Uterus (tissue), 3 donors: ENCODE measurements at regions not wholly inside any gene's neighbourhood (a gene's known extent, or its start where the extent isn't known, plus 50 kb on each side); places are given as distances from the start of the nearest gene placed in this dataset.

ENCODE experiments used
- DNase-seq, 2 donors: peaks; one replicate each; pipeline ENCODE4 v3.0.0-alpha.2; 2019 to 2020
- H3K27ac ChIP-seq, 2 donors: fragments of 200-600 bp; sonication (generic); 1 replicate in 1 of 2; 2 replicates in 1 of 2; pipeline ENCODE4 v1.5.1; 2016 to 2018
- H3K27me3 ChIP-seq, 2 donors: fragments of 200-600 bp; sonication (generic); one replicate each; pipeline ENCODE4 v1.5.1; 2018 to 2019; ENCODE audit warnings: control low read depth in 1 of 2
- H3K36me3 ChIP-seq, 2 donors: fragments of 200-600 bp; sonication (generic); one replicate each; pipeline ENCODE4 v1.5.1; 2019; ENCODE audit warnings: control low read depth in 1 of 2
- H3K4me1 ChIP-seq, 2 donors: fragments of 200-600 bp; sonication (generic); one replicate each; pipeline ENCODE4 v1.5.1; 2018 to 2019; ENCODE audit warnings: control low read depth in 1 of 2
- H3K4me3 ChIP-seq, 2 donors: fragments of 200-600 bp; sonication (generic); 1 replicate in 1 of 2; 2 replicates in 1 of 2; pipeline ENCODE4 v1.5.1; 2018 to 2019; ENCODE audit warnings: mild to moderate bottlenecking in 1 of 2
- H3K9me3 ChIP-seq, 2 donors: fragments of 200-600 bp; sonication (generic); one replicate each; pipeline ENCODE4 v1.5.1; 2019; ENCODE audit warnings: control low read depth in 1 of 2
- POLR2A ChIP-seq, 2 donors: fragments of 450-650 bp; IDR thresholded peaks; one replicate each; pipeline ENCODE4 v1.6.1; 2016; ENCODE audit warnings: antibody characterized with exemption in 2 of 2, mild to moderate bottlenecking in 1 of 2, moderate library complexity in 1 of 2
- intact Hi-C: fragments of 100-400 bp; cut with DNase I; formaldehyde crosslinking; loops from one replicate; pipeline ENCODE4 v1.15.1; 2023; ENCODE audit warnings: low total_unique reads
- TF ChIP-seq, protein P1 (sequence below), 4 experiments: fragments of 200-600 bp in 2 of 4; fragments of 450-650 bp in 2 of 4; sonication (generic) in 2 of 4; IDR thresholded peaks; one replicate each; pipeline ENCODE4 v1.5.1; 2016 to 2019; ENCODE audit warnings: antibody characterized with exemption in 4 of 4, mild to moderate bottlenecking in 2 of 4, moderate library complexity in 1 of 4
- donor health status: DM: yes; HTN: yes; CAD: no.

DNA sequence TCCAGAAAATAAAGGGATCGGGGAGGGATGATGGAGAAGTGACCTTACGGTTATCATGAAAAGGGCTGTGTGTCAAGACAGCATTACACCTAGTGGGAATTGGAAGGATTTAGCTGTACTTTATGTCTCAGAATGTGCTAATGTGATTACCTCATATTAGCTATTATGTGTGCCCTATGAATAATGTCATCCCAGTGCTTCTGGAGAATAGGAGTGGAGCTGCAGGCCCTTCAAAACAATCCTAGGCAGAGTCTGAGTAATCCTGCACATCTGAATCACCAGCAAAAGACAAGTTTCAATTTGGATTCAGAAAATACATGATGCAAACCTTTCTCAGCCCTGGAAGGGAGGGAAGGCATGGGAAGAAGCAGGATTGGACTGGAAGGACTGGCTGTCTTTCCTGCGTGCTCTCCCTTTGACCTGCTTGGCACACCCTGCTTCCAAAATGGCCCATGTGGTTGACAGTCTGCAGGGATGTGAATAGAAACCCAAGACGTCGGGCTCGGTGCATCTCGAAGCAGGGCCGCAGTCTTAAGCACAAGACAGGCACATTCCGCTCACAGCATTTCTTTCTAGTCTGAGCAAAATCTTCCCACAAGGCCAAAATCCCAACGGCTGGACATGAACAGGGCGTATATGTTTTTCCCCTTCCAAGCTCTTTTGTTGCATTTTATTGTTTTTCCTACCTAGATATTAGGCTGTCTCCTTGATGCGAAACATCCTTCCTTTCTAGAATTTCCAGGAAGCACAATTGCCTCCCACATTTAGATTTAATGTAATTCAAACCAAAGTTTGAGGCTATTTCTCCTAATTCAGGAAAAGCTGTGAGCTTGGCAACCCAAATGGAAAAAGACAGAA lies 54.3 kb upstream of the TARBP1 start:
- H3K4me1 ChIP-seq: peaks cover 33 to 42% of the 10 kb centered on the region in 2 donors
- intact Hi-C loops: loop anchor here (10.0 kb wide), 1 partner anchor 72 kb away; no protein-coding TSS in a partner anchor
- H3K4me3 ChIP-seq: no peak overlapping the region
- H3K36me3 ChIP-seq: no peaks in the 10 kb centered on the region
- peak in 1 of 2 donors; percentile 20 for TF ChIP-seq POLR2A (IDR thresholded peaks at IDR 0.05)
- TF ChIP-seq, protein P1, sequence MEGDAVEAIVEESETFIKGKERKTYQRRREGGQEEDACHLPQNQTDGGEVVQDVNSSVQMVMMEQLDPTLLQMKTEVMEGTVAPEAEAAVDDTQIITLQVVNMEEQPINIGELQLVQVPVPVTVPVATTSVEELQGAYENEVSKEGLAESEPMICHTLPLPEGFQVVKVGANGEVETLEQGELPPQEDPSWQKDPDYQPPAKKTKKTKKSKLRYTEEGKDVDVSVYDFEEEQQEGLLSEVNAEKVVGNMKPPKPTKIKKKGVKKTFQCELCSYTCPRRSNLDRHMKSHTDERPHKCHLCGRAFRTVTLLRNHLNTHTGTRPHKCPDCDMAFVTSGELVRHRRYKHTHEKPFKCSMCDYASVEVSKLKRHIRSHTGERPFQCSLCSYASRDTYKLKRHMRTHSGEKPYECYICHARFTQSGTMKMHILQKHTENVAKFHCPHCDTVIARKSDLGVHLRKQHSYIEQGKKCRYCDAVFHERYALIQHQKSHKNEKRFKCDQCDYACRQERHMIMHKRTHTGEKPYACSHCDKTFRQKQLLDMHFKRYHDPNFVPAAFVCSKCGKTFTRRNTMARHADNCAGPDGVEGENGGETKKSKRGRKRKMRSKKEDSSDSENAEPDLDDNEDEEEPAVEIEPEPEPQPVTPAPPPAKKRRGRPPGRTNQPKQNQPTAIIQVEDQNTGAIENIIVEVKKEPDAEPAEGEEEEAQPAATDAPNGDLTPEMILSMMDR (IDR thresholded peaks at IDR 0.05): no peak
- H3K27me3 ChIP-seq: no peaks in the 10 kb centered on the region
- peak overlapping the region; percentile 98 to 100 for H3K27ac ChIP-seq
- DNase-seq: peak; percentile 82 to 84
- no peaks in the 10 kb centered on the region for H3K9me3 ChIP-seq

GRCh38 chr1:234532503-234532922 lies 53.5 kb upstream of the TARBP1 start:
- H3K4me3 ChIP-seq: no peak overlapping the region
- H3K4me1 ChIP-seq: peaks cover 32 to 42% of the 10 kb centered on the region in 2 donors
- intact Hi-C loops: loop anchor here (10.0 kb wide), 1 partner anchor 72 kb away; no protein-coding TSS in a partner anchor
- peak; percentile 47 to 53 for DNase-seq
- no peaks in the 10 kb centered on the region for H3K27me3 ChIP-seq
- TF ChIP-seq POLR2A (IDR thresholded peaks at IDR 0.05): no peak
- TF ChIP-seq, protein P1 (IDR thresholded peaks at IDR 0.05): no peak
- H3K27ac ChIP-seq: peak overlapping the region; percentile 98 to 100
- no peaks in the 10 kb centered on the region for H3K36me3 ChIP-seq
- no peaks in the 10 kb centered on the region for H3K9me3 ChIP-seq

DNA sequence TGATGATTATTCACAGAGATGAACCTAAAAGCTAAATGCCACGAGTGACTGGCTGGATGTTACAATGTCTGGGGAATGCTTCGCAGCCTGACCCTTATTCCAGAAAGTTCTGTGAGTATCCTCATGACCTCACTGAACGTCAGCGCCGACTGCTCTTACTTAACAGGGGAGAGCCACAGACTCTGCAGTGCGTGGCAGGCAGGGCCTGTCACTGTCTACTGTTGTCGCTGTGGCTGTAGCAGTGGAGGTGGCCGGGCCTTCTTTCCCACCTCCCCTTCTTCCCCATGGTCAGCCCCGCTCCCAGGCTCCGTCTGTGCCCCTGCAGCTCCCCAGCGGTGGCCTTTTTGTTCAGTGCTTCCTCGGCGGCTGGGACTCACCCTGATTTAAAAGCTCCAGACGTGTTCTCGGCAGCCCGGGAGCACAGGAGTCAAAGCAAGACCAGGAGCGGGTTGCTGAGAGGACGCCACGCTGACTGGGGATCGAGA lies 52.2 kb upstream of the TARBP1 start:
- Histone ChIP-seq H3K9me3 (no peaks in the 10 kb centered on the region), H3K4me1 (peaks cover 21 to 38% of the 10 kb centered on the region in 2 donors), H3K4me3 (peak overlapping the region; percentile 12 to 21), H3K27me3 (no peaks in the 10 kb centered on the region), H3K27ac (peak overlapping the region; percentile 98 to 100), H3K36me3 (no peaks in the 10 kb centered on the region)
- intact Hi-C loops: loop anchor here (10.0 kb wide), 1 partner anchor 74 kb away; no protein-coding TSS in a partner anchor
- DNase-seq: peak; percentile 77 to 79
- TF ChIP-seq POLR2A (IDR thresholded peaks at IDR 0.05): peak; percentile 9 to 55
- TF ChIP-seq, protein P1 (IDR thresholded peaks at IDR 0.05): no peak

DNA sequence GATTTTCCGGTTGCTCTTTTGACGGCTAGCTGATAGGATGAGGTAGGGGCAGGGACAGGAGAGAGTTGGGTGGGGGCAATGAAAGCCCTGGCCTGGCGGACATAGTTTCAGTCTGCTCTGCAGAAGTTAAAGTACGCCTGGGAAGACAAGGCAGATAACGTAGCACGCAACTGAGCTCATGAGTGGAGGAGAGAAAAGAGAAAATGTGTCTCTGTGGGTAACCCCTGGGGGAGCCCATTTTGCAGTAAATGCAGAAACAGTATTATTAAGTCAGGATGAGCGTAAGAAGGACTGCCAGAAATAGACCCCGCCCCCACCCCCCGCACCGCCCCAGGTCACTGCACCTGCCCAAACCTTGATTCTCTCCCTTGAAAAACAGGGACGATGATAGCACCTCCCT lies 51.7 kb upstream of the TARBP1 start:
- intact Hi-C loops: loop anchor here (10.0 kb wide), 1 partner anchor 74 kb away; no protein-coding TSS in a partner anchor
- Histone ChIP-seq H3K27ac (peak overlapping the region; percentile 98 to 100), H3K4me3 (no peak overlapping the region), H3K27me3 (no peaks in the 10 kb centered on the region), H3K4me1 (peaks cover 16 to 36% of the 10 kb centered on the region in 2 donors), H3K9me3 (no peaks in the 10 kb centered on the region), H3K36me3 (no peaks in the 10 kb centered on the region)
- DNase-seq: peak in 1 of 2 donors; percentile 15
- no peak for TF ChIP-seq POLR2A (IDR thresholded peaks at IDR 0.05)
- TF ChIP-seq, protein P1 (IDR thresholded peaks at IDR 0.05): no peak

DNA sequence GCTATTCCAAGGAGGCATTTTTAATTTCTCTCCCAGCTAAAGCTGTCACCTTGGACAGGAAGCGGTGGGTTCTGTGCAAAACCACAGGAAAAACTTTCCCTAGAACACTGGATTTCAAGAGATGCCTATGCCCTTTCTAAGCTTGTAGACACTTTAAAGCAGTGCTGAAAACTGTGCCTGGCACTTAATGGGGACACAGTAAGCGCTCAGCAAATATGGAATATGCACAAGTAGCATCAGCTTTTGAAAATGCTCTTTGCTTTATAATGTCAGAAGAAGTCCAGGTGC lies 50.9 kb upstream of the TARBP1 start:
- H3K4me1 ChIP-seq: peaks cover 8 to 28% of the 10 kb centered on the region in 2 donors
- no peaks in the 10 kb centered on the region for H3K36me3 ChIP-seq
- TF ChIP-seq, protein P1 (IDR thresholded peaks at IDR 0.05): no peak
- TF ChIP-seq POLR2A (IDR thresholded peaks at IDR 0.05): no peak
- DNase-seq: peak in 1 of 2 donors; percentile 9
- H3K27me3 ChIP-seq: no peaks in the 10 kb centered on the region
- H3K27ac ChIP-seq: peak overlapping the region; percentile 98 to 100
- intact Hi-C loops: loop anchor here (10.0 kb wide), 1 partner anchor 75 kb away; no protein-coding TSS in a partner anchor
- H3K9me3 ChIP-seq: no peaks in the 10 kb centered on the region
- no peak overlapping the region for H3K4me3 ChIP-seq
